Activated T-helper 1 cell treated with Interleukin-2 at 50 U/mL for 16 hours (primary cell): ENCODE measurements at regions not wholly inside any gene's neighbourhood (a gene's known extent, or its start where the extent isn't known, plus 50 kb on each side); places are given as distances from the start of the nearest gene placed in this dataset.

Experiments used
- DNase-seq: peaks from one replicate; pipeline ENCODE4 v3.0.0-alpha.2; 2020; ENCODE audit warnings: low read depth

- DNase-seq = no peak
Measured at GRCh38 chr18:40882468-40882867, 1072.6 kb upstream of the PIK3C3 start.

- DNase-seq = no peak
Measured at GRCh38 chr18:40878371-40878770, 1076.7 kb upstream of the PIK3C3 start.

GRCh38 chr18:40877096-40877495 lies 1077.9 kb upstream of the PIK3C3 start:
- no peak for DNase-seq

- no peak for DNase-seq
Measured at GRCh38 chr18:40875101-40875615, 1079.9 kb upstream of the PIK3C3 start.

GRCh38 chr18:40874233-40874632 lies 1080.8 kb upstream of the PIK3C3 start:
- no peak for DNase-seq

- no peak for DNase-seq
Measured at GRCh38 chr18:40868110-40868858, 1086.8 kb upstream of the PIK3C3 start.

GRCh38 chr18:40867459-40867858 lies 1087.6 kb upstream of the PIK3C3 start:
- DNase-seq = no peak

- no peak for DNase-seq
Measured at GRCh38 chr18:40866968-40867367, 1088.1 kb upstream of the PIK3C3 start.

GRCh38 chr18:40866013-40866645 lies 1088.9 kb upstream of the PIK3C3 start:
- DNase-seq = no peak

- no peak for DNase-seq
Measured at GRCh38 chr18:40864846-40865245, 1090.2 kb upstream of the PIK3C3 start.

GRCh38 chr18:40863801-40864200 lies 1091.2 kb upstream of the PIK3C3 start:
- no peak for DNase-seq

- no peak for DNase-seq
Measured at GRCh38 chr18:40860189-40860588, 1094.8 kb upstream of the PIK3C3 start.

- DNase-seq = no peak
Measured at GRCh38 chr18:40855661-40856060, 1099.4 kb upstream of the PIK3C3 start.

- no peak for DNase-seq
Measured at GRCh38 chr18:40852406-40852805, 1102.6 kb upstream of the PIK3C3 start.

- no peak for DNase-seq
Measured at GRCh38 chr18:40851014-40851429, 1104.0 kb upstream of the PIK3C3 start.

GRCh38 chr18:40849886-40850285 lies 1105.1 kb upstream of the PIK3C3 start:
- DNase-seq = no peak

GRCh38 chr18:40841467-40841866 lies 1113.6 kb upstream of the PIK3C3 start:
- no peak for DNase-seq

GRCh38 chr18:40841063-40841462 lies 1114.0 kb upstream of the PIK3C3 start:
- no peak for DNase-seq

GRCh38 chr18:40832362-40832761 lies 1122.7 kb upstream of the PIK3C3 start:
- DNase-seq = no peak

GRCh38 chr18:40824291-40824690 lies 1130.7 kb upstream of the PIK3C3 start:
- no peak for DNase-seq

- DNase-seq = no peak
Measured at GRCh38 chr18:40821596-40822243, 1133.3 kb upstream of the PIK3C3 start.

GRCh38 chr18:40812981-40813515 lies 1142.0 kb upstream of the PIK3C3 start:
- no peak for DNase-seq

- no peak for DNase-seq
Measured at GRCh38 chr18:40810372-40810771, 1144.7 kb upstream of the PIK3C3 start.
